NCI-H2196 treated with DMSO at 0.1 percent for 48 hours (cell line): ENCODE measurements at regions not wholly inside any gene's neighbourhood (a gene's known extent, or its start where the extent isn't known, plus 50 kb on each side); places are given as distances from the start of the nearest gene placed in this dataset.

ENCODE experiments used
- DNase-seq: peaks from one replicate; lab custom pipeline; 2025; ENCODE audit not compliant: unreplicated experiment; lab: John Stamatoyannopoulos, UW

DNA sequence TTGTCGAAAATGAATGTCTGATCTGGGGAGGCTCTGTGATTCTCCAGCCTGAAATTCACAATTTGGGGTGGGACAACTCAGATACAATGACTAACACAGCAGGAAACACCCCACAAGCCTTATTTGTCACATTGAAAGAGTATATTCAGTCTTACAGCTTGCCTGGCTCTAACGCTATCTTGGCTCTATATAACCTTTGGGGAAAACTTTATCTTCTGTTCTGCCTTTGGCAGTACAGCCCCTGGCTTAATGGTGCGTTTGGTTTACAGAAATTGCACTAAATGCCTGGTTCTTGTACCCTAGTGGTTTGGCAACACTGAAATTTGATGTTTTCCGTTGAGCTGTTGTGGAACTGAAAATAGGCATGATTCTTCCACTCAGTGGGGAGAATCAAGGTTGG lies 178.1 kb upstream of the VEGFC start:
- no peak for DNase-seq

DNA sequence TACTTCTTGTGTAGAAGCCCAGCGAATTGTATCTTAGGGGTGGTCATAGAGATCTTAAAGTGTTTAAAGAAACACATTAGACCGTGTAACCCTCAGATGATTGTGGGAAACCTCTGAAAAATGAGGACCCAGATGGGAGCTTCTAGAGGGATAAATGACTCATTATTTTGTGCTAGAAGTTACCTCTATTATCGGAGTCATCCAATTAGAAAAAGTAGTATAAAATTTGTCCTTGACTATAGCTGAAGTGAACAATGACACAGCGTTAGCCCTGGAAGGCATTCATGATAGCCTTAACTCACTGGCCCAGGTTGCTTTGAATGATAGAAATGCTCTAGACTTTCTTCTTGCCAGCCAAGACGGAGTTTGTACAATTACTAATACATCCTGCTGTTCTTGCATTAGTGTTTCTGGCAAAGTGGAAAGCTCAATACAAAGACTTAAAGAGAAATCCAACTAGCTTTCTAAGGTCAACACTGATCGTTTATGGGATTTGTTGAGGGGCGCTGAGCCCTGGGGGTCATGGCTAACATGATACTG lies 178.9 kb upstream of the VEGFC start:
- no peak for DNase-seq

DNA sequence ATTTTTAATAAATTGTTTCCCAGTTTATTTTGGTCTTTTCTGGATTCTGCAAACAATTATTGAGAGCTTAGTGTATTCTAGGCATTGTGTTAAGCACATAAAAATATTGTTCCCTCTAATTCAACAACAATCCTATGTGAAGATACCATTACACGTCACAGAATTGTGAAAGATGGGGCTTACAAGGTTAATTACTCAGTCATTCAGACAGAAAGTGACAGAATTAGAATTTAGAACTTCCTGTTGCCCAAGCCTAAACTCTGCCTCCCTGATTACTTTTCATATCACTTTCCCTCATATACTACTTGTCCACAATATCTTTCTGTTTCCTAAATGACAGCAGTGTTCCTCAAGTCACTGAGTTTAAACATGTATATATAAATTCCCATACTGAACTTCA lies 186.7 kb upstream of the VEGFC start:
- no peak for DNase-seq

DNA sequence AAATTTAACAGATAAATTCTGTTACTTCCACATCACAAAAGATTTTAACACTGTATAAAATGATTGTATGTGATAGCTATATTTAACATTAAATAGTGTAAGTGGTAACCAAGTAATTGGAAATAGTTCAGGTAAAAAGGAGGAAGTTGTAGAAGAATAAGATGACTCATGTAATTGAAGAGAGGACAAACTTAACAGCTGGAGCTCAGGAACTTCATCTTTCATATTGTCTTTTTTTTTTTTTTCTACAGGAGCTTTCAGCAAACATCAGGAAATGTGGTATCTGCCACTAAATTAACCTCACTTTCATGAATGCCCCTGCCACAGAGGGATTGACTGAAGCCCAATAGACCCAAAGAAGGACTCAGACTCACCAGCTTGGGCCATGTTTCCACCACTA lies 188.4 kb upstream of the VEGFC start:
- DNase-seq: no peak

DNA sequence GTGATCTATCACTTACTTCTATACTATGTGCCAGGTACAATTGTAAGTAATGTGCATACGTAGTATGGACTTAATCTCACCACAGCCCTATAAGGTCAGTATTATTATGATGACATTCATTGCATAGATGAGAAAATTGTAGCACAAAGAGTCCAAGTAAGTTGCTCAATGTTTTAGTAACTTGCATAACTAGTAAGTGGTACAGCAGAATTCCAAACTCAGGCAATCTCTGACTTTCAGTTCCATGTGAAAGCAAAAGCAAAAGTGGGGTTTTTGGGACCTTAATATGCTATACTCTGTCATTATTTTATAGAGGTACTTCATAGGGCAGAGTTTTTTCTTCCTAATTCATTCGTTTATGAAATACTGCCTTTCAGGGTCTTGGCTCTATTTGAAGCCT lies 188.8 kb upstream of the VEGFC start:
- DNase-seq: no peak

DNA sequence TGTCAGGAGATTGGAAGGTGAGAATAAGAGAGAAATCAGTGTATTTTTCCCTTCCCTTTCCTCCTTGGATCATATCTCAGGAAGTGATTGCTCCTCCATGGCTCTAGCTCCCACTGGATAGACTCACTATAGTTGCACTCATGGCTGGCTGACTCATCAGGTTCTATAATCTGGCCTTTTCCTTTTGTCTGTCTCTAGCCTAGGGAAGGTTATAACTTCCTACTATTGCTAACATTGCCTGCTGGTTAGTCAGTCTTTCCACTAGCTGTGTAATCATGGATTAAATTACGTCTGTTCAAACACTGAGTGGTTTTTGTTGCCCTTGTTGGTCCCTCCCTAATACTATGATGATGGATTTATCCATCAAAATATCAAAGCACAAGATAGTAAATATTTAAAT lies 195.5 kb upstream of the VEGFC start:
- no peak for DNase-seq

DNA sequence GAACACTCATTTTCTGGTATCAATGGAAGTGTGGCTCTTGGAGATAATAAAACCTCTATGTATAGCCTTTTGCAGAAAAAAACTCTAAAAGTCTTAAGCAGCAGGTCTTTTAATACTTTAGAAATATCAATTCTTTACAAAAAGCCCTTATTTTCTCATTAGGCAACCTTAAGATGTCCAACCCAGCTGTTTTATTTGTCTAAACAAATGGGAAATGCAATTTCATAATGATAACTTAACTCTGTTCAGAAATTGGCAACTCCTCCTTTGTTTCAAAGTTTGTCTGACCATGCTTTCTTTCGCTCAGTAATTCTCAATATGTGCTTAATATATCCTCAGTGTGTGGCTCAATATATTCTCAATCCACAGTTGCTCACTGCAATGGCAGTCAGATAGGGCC lies 196.5 kb upstream of the VEGFC start:
- no peak for DNase-seq

DNA sequence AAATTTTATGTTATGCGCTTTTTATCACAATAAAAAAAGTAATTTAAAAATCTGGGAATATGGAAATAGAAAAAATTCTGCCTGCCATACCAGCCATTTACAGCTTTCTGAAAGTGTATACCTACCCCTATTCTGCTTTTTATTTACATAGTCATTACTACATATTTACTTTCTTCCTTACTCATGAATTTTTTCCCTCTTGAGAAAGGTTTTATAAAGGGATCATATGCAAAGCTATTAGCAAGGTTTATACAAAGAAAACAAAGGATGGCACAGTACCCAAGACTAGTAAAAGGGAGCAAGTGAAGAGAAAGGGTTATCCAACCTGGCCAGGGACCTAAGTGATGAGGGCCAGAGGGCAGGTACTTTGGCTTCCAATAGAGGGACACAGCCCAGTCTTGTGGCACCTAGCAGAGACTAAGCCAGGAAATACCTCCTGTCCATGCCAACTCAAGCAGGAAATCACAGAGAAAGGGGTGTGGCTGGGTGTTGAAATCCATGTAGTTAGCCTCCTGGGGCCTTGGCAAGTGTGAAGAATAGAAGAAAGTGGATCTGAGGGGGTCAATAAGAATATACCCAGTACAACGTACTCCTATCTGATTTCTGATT lies 207.3 kb upstream of the VEGFC start:
- DNase-seq: no peak

DNA sequence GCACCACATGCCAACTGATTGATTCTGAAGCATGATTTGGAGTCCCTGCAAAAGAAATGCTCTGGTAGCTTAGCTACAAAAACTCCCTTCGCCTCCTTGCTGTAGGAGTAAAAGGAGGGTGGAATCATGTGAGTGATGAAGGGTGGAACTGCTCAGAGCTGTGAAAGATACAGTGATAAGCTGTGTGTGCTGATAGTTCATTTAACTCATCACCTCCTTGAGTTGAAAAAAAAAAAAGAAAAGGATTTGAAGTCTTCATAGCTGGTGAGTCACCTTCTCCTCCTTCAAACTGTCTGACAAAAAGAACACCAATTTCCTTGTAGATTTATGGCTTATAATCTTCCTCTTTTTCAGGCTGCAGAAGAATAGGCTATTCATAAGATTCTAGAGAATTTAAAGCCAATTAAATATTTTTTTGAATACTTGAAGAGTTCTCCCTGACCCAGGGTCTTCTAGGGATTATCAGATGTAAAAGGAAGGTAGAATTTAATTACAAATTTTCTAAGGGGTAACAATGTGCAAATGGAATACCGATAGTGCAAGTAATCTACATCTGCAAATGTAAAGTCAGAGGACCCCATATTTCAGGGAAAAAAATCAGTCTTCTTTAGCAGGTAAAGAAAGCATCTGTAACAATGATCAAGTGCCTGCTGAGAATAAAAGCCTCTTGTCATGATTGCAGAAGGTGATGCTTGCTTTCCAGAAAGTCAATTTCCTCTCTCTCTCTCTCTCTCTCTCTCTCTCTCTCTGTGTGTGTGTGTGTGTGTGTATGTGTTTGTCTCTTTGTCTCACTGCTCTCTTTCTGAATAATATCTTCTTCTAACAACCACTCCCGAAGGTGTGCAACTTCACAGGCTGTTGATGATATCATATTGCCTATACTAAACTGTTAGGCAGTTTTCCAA lies 208.8 kb upstream of the VEGFC start:
- DNase-seq: no peak

DNA sequence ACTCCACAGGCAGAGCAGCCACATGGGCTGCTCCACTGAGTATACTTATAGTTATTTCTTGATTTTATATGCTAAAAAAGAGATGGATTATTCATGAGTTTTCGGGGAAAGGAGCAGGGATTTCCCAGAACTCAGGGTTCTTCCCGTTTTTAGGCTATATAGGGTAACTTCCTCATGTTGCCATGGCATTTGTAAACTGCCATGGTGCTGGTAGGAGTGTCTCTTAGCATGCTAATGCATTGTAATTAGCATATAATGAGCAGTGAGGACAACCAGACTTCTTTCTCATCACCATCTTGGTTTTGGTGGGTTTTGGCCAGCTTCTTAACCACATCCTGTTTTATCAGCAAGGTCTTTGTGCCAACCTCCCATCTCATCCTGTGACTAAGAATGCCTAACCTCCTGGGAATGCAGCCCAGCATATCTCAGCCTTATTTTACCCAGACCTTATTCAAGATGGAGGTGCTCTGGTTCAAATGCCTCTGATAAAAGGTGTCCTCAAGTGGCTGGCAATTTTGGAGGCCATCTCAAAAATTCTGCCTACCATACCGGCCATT lies 213.0 kb upstream of the VEGFC start:
- DNase-seq: no peak

DNA sequence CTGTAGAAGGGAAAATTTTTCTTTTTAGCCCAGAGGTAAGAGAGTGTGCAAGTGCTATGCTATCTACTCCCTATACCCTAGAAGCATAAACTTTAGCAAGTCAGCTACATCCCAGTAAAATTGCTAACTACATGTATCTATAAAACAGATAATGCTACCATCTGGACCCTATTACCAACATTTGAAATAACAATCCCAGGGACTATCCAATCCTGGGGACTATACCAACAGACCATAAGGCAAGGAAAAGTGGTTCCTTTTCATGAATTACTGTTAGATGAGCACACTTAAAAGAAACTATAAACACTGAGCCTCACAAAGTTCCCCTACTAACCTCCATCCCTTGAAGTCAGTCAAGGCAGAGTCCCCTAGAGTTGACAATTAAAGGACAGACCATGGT lies 213.6 kb upstream of the VEGFC start:
- no peak for DNase-seq

DNA sequence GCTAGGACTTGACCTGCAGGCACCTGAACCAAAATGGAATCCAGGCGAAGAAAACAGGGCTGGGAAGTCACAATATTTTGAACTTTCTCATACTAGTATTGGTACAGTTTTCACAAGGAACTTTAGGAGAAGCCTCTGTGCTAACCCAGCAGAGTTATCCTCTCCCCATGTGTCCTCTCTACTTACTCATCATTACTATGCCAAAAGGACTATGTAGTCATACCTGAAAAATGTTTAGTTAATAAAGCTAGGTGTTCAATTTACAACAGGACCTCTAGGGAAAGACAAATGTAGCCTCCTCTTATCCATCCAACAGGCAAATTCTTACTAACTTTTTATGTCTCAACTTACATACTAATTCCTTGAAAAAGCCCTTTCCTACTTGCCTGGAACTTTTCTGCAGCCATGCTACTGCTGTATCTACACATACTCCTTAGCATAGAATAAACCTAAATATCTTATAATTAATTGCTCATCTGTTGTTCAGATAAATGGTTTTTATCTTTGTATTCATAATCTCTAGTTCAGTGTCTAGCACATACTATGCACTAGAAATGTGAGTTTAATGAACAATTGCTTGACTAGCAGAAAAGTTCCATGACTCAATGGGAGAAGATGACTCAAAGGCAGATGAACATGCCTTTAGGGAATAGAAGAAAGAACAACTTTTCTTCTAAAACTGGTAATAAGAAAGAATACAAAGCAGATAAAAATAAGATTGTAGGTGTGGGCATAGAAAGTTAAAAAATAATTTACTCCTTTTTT lies 215.5 kb upstream of the VEGFC start:
- no peak for DNase-seq

DNA sequence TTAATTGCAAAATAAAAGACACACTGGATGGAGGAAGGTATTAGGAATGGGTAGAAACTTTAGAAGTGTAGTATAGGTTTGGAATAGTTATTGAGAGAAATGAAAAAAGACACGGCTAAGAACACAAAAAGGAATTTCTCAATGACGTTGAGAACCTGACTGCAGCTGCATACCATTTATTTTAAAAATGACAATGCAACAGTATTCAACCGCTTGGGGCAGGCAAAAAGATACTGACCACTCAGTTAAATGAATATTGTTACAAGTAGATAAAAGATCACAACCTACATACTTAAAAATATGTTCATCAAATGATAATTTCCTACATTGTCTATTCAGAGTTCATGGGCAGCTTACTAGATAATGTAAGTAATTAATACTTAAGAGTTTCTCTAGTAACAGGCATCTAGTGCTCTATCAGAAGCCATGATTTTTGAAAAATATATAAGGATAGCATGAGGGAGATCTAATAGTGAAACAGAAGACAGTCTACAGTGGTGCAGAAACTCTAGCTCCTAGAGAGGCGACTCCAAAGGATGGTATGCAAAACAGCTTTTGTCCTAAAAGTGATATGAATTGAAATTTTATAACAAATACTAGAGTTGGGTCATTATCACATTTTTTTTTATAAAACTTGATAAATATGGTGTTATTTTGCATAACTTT lies 216.2 kb upstream of the VEGFC start:
- no peak for DNase-seq

DNA sequence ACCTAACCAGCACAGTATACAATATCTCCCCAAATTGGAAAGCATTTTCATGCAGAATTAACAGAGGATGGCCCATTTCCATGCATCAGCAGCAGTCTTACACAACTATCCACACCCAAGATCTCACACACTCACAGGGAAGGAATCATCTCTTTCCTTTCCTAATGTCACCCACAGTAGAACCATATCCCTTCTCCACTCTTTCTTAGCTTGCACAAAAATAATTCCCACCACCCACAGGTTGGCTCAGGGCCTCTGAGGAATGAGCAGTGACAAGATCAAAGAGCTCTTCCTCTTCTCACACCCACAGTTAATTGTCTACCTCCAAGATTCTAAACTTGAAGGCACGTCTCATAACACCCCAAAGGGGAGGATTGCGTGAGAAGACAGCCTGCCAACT lies 217.7 kb upstream of the VEGFC start:
- DNase-seq: no peak

DNA sequence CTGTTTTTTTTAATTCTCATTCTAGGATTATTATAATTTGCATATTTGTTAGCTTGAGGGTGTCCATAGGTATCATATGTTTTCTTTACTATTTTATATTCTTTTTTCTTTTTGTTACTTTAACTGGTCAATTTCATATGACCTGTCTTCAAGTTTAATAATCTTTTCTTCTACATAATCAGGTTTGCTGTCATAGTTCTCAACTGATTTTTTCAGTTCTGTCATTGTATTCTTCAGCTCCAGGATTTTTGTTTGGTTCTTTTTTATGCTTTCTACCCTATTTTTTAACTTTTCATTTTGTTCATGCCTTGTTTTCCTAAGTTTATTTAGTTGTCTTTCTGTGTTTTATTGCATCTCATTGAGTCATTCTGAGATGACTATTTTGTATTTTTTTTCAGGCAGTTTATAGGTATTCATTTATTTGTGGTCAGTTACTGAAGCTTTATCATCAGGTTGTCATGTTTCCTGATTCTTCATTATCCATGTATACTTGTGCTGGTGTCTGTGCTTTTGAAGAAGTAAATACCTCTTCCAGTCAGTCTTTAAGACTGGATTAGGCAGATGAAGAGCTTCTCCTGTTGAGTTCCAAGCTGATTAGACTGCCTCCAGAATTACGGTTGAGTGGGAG lies 220.3 kb upstream of the VEGFC start:
- DNase-seq: no peak

DNA sequence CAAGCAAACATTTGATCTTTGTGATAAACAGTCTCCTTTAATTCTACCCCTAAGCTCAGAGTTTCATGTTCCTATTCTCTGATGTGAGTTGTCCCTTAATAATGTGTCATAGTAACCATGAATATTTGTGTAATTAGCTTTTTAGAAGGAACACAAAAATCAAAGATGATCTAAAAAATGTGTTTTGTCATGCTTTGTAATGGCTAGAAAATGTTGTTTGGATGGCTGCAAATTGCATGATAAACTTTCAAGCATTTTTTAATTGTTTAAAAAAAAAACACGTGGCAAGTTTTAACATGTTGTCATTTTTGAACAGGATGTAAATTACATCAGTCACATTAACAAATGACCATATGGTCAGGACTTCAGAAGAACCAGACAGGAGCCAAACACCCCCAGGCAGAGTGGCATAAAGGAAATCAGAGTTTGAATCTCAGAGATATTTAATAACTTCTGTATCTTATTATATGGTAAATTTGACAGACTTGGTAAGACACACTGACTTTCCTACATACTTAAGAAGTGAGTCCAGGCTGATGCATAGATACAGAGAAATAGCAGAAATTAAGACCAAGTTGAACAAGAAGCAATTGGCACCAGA lies 223.9 kb upstream of the VEGFC start:
- DNase-seq: no peak

DNA sequence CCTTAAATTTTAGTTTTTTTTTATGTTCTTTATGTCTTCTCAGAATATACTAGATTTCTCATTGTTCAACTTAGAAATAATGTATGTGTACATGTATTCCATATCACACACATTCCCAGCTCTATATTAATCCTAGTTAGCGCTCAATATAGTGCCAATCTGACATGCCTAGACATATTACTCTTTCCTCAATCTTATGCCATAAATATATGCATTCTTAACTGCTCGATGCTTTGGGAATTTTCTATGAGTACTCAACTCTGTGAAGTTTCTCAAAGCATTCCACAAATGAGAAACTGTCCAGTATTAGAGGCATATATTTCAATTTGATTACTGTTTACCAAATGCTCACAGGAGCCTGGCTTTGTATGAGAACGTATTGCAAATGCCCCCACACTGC lies 231.2 kb upstream of the VEGFC start:
- no peak for DNase-seq

DNA sequence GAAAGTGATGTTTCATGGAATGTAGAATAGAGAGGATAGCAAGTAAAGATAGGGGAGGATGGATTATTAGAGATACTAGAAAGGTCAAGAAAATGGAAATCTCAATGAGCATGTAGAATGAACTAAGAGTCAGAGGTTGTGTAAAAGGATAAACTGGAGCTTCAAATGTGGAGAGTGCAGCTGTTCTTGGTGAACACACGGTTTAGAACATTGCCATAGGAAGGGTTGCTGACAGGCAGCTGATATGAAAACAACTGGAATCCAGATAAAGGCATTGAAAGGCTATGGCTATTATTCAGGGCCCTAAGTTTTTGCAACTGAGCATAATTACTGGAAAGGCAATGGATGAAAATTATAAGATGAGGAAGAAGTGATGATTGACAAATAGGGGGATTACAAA lies 239.6 kb upstream of the VEGFC start:
- DNase-seq: no peak

DNA sequence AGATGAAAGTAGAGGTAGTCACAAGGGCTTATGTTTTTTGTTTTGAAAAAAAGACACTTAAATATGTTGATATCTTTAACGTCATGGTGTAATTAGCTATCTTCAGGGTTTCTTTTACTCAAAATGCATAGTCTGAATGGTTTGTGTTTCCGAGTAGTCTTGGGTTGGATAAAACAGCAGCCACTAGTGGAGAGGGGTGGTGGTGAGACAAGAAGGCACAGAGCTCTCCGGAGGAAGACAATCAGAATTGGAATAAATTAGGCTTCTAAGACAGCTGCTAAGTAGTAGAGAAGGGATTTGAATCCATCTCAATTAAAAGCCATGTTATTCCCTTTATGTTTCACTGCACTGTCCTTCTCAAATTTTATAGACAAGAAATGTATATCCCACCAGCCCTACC lies 240.4 kb upstream of the VEGFC start:
- DNase-seq: no peak

DNA sequence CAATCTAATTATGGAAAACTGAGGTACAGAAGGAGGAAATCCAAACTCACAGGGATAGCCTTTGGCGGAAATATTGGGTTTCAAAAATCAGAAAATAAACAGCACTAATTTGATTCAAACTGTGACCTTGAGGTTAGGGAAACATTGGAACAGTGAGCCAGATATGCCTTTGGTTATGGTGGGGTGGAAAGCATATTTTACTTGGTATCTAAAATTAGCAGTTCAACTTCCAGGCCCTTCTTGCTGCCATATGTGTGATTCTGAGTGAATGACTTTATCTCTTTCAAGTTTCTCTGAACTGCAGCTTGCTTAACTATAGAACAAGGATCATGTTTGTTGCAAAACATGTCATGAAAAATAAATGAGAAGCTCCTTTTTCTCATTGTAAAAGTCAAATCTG lies 240.9 kb upstream of the VEGFC start:
- DNase-seq: no peak
